ENCODE measurements at regions not wholly inside any gene's neighbourhood (a gene's known extent, or its start where the extent isn't known, plus 50 kb on each side); places are given as distances from the start of the nearest gene placed in this dataset.
"Not testable (repeated sequence)": the region's sequence is repeated elsewhere in the genome, so short reads cannot be mapped to it uniquely, and the experiment has no call there.

- no peak for DNase-seq (ENCODE audit: low read depth)
Observed at GRCh38 chr11:23151819-23152218, 291.5 kb upstream of the CCDC179 start.

- DNase-seq (ENCODE audit: low read depth): no peak
Observed at GRCh38 chr11:23155503-23155902, 295.2 kb upstream of the CCDC179 start.

DNA sequence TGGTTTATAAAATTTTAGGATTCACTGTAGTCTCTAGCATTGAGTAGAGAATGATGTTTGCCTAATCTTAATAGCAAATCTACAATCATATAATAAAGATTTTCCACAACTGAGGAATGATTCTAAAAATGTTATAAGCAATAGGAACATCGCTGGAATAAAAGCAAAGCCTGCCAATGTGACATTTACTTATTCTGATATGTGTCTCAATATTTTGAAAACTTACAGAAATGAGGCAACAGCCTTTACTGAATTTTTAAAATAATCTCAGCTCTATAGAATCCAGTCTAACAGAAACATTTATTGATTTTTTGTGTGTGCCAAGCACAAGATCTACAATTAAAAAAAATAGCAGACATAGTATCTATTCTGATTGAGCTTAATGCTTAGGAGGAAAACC is 303.7 kb upstream of the CCDC179 start:
- DNase-seq (ENCODE audit: low read depth): no peak

DNA sequence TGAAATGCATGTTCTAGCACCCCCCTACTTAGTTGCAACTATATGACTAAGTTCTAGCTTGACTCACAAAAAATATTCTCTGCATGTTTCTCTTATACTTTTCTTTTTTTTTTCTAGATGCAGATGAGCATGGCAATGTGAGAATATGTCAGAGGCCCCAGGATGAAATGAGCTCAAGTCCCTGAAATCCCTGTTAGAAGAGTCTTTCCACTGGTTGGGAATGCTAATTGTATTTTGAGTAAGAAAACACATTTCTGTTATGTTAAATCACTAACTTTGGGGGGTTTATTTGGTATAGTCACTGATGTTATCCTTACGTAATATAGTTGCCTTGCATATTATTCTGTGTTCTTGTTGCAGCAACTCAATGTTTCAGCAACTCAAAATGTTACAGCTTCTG is 306.1 kb upstream of the CCDC179 start:
- DNase-seq (ENCODE audit: low read depth): no peak

GRCh38 chr11:23179609-23180008 is 319.3 kb upstream of the CCDC179 start:
- no peak for DNase-seq (ENCODE audit: low read depth)

DNA sequence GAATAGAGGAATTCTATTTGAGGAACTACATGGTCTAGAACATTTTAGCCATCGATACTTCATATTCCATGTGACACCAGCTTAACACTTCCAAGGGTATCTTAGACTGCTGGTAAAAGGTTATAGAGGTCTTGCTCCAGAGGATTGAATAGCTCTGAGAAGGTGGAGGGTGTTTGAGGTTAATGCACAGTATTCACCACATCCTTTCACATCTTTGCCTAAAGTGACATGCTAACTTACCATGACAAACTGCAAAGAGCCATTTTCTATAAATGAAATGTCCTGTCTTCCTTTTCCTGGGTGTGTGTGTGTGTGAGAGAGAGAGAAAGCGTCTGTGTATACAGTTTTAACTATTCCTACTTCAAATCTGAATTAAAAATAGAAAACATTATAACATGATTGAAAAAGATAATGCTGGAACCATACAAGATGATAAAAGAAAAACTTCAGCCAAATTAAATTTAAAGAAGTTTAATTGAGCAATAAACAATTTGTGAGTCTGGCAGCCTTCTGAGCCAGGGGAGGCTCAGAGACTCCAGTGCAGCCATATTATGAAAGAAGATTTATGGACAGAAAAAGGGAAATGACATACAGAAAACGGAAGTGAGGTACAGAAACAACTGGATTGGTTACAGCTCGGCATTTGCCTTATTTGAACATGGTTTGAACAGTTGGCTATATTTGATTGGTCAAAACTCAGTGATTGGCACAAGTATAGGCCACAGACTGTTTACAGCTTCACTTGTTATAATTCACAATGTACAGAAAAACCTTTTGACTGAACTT is 320.9 kb upstream of the CCDC179 start:
- DNase-seq (ENCODE audit: low read depth): no peak

GRCh38 chr11:23192256-23192655 is 332.0 kb upstream of the CCDC179 start:
- DNase-seq (ENCODE audit: low read depth): no peak

GRCh38 chr11:23201936-23202522 is 341.8 kb upstream of the CCDC179 start:
- no peak for DNase-seq (ENCODE audit: low read depth)

DNA sequence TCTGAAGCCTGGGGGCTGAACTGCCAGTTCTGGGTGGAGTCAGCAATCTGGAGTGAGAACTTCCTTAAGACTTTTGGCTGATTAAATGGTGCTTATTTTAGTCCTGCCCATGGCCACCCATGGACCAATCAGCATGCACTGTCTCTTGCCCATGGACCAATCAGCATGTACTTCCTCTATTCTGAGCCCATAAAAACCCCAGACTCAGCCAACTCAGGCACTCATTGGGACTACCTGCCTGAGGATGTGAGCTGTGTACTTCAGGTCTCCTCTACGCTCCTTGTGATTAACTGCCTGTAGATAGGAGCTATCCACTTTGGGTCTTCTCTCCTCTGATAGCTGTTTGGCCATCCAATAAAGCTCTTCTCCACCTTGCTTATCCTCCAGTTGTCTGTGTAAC is 342.3 kb upstream of the CCDC179 start:
- DNase-seq (ENCODE audit: low read depth): no peak

- peak; percentile 64 for DNase-seq (ENCODE audit: low read depth)
Observed at GRCh38 chr11:23205156-23205871, 345.0 kb upstream of the CCDC179 start.

GRCh38 chr11:23206741-23207336 is 346.6 kb upstream of the CCDC179 start:
- DNase-seq (ENCODE audit: low read depth): no peak

GRCh38 chr11:23211221-23211620 is 350.9 kb upstream of the CCDC179 start:
- DNase-seq (ENCODE audit: low read depth): no peak

- DNase-seq (ENCODE audit: low read depth): no peak
Observed at GRCh38 chr11:23212807-23213206, 352.5 kb upstream of the CCDC179 start.

DNA sequence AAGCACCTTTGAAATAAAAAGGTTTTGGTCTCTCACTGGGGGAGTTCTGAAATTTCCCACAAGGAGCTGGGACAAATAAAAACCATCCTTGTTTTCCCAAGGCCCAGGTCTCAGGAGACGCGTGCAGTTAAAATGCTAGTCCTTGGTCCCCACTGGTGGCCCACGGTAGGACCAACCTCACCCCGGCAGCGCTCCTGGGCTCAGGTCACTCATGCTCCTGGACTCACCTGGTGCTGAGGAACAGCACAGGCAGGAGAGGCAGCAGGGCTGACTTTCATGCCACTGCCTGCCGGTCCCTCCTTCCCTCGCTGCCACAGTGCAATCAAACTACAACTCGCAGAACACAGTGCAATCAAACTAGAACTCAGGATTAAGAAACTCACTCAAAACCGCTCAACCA is 356.8 kb upstream of the CCDC179 start:
- DNase-seq (ENCODE audit: low read depth): no peak

DNA sequence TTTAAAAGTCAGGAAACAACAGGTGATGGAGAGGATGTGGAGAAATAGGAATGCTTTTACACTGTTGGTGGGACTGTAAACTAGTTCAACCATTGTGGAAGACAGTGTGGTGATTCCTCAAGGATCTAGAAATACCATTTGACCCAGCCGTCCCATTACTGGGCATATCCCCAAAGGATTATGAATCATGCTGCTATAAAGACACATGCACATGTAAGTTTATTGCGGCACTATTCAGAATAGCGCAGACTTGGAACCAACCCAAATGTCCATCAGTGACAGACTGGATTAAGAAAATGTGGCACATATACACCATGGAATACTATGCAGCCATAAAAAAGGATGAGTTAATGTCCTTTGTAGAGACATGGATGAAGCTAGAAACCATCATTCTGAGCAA is 359.8 kb upstream of the CCDC179 start:
- not testable (repeated sequence) for DNase-seq (ENCODE audit: low read depth)

GRCh38 chr11:23221366-23221765 is 361.1 kb upstream of the CCDC179 start:
- DNase-seq (ENCODE audit: low read depth): no peak

DNA sequence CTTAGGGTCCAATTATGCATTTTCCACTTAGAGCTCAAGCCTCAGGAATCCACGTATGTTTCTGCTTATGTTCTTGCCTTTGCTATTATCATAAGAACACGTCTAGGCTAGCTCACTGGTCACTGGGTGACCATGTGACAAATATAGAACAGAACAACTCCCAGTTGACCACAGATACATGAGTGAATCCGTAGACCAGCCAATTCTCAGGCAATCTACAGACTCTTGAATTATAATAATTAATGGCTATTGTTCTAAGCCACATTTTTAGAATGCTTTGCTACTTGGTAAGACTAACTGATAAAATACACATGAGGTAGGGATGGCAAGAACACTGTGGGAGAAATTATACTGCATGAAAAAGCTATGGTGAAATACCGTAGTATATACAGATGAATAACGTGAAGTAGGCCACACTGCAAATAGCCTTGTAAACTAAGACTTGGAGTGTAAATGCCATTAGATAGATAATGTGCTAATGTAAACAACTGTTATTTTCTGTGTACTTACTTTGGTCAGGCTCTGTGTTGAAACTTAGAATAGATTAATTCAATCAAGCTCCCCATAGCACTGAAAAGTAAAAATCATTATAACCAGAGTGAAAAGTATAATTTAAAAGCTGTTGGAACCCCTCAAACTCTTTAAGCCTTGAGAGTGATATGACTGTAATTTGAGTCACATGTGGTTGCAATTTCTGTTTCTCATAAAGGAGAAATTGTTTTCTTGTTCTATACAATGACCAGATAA is 366.2 kb upstream of the CCDC179 start:
- no peak for DNase-seq (ENCODE audit: low read depth)

- DNase-seq (ENCODE audit: low read depth): no peak
Observed at GRCh38 chr11:23227078-23227445, 366.8 kb upstream of the CCDC179 start.

GRCh38 chr11:23232652-23233051 is 372.4 kb upstream of the CCDC179 start:
- DNase-seq (ENCODE audit: low read depth): no peak

DNA sequence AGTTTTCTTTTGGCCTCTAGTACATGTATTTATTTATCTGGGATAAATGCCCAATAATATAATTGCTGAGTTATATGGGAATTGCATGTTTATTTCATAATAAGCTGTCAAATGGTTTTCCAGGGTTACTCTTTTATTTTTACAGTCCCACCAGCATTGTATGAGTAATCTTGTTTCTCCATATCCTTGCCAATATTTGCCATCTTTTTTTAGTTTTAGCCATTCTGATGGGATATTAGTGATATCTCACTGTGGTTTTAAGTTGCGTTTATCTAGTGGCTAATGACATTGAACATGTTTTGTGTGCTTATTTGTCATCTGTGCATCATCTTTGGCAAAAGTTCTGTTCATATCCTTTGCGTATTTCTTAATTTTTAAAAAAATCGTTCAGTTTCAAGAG is 372.8 kb upstream of the CCDC179 start:
- DNase-seq (ENCODE audit: low read depth): peak; percentile 24

- DNase-seq (ENCODE audit: low read depth): peak; percentile 29
Observed at GRCh38 chr11:23236826-23237555, 376.7 kb upstream of the CCDC179 start.
